ENCODE measurements at regions not wholly inside any gene's neighbourhood (a gene's known extent, or its start where the extent isn't known, plus 50 kb on each side); places are given as distances from the start of the nearest gene placed in this dataset.

DNA sequence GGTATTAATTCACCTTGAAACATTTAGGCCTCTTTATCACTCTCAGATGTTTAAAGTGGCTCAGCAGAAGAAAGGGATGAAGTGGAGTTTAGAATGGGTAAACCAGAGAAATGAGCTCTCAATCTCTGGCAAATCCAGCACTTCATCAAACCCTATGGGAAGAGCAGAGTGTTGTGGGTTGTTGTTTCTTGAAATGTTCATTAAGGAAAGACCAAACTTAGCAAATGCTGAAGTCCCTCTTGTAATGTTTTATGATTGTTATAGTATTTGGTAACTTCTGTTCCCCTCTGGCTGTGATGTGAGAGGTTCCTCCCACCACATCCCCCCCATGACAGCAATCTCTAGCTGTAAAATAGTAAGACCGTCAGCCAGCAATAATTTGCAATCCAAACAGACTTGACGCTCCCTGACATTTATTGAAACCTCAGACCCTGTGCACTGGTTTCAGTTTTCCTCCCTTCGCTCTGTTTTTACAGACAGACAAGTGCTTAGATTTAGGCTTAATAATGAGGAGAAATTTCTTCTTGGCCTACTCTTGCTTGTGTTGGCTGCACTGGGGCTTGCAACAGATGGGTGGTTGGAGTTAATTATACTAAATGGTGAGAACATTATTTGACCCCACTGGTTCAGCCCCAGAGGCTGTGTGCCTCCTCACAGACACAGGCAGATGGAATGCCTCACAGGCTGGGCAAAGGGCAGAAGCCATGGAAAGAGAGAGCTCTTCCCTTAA is 609.4 kb upstream of the SOX9 start:
- no peak overlapping the region for H3K4me2 ChIP-seq
- Mint-ChIP-seq H3K4me1 (no peaks in the 10 kb centered on the region), H3K27me3 (ENCODE audit: insufficient read depth, low read depth, poor library complexity) (peaks cover 3% of the 10 kb centered on the region), H3K4me3 (no peak overlapping the region), H3K9me3 (no peaks in the 10 kb centered on the region), H3K36me3 (ENCODE audit: low read depth) (no peaks in the 10 kb centered on the region), H3K27ac (no peak overlapping the region)
- H3K36me3 ChIP-seq (ENCODE audit: insufficient read depth): no peaks in the 10 kb centered on the region
- H3K4me3 ChIP-seq: no peak overlapping the region
- peak overlapping the region; percentile 47; the same call in 1 of the 2 replicates for H2AFZ ChIP-seq
- DNase-seq (ENCODE audit: low spot score): no peak
- H3K79me2 ChIP-seq (replicated peaks; ENCODE audit: insufficient read depth): no peaks in the 10 kb centered on the region
- no peaks in the 10 kb centered on the region for H3K4me1 ChIP-seq (ENCODE audit: insufficient read depth)
- ATAC-seq: no peak
- H3K27ac ChIP-seq (ENCODE audit: low read depth): no peak overlapping the region
- H3F3A ChIP-seq (replicated peaks; ENCODE audit: low read depth): no peaks in the 10 kb centered on the region
- H4K20me1 ChIP-seq (replicated peaks; ENCODE audit: insufficient read depth): no peaks in the 10 kb centered on the region
- H3K27me3 ChIP-seq (ENCODE audit: insufficient read depth): no peaks in the 10 kb centered on the region
- TF ChIP-seq ZNF462 (CRISPR knock-in tag; IDR thresholded peaks at IDR 0.05) (no peak), ETS1 (IDR thresholded peaks at IDR 0.05) (no peak), STAT1 (IDR thresholded peaks at IDR 0.05; ENCODE audit: unreplicated experiment) (no peak), CTCF (conservative IDR thresholded peaks at IDR 0.05; ENCODE audit: low read depth in 2 of 2) (no peak), CREB1 (CRISPR knock-in tag; IDR thresholded peaks at IDR 0.05; ENCODE audit: low read depth) (no peak), EZH2phosphoT487 (IDR thresholded peaks at IDR 0.05; ENCODE audit: unreplicated experiment) (no peak), NANOG (IDR thresholded peaks at IDR 0.05; ENCODE audit: borderline replicate concordance) (no peak), REST (IDR thresholded peaks at IDR 0.05; ENCODE audit: unreplicated experiment) (no peak), EZH2 (IDR thresholded peaks at IDR 0.05; ENCODE audit: low read depth, unreplicated experiment) (no peak), ZNF331 (CRISPR knock-in tag; IDR thresholded peaks at IDR 0.05; ENCODE audit: low read depth) (no peak), POLR2AphosphoS5 (IDR thresholded peaks at IDR 0.05; ENCODE audit: low read depth) (no peak), ZNF114 (CRISPR knock-in tag; IDR thresholded peaks at IDR 0.05) (no peak), JUNB (IDR thresholded peaks at IDR 0.05; ENCODE audit: unreplicated experiment) (no peak)
- no peaks in the 10 kb centered on the region for H3K9me2 ChIP-seq (ENCODE audit: insufficient read depth)

All from GM23338 (cell line).